Kidney epithelial cell (primary cell): ENCODE measurements at regions not wholly inside any gene's neighbourhood (a gene's known extent, or its start where the extent isn't known, plus 50 kb on each side); places are given as distances from the start of the nearest gene placed in this dataset.

Source experiments
- DNase-seq: peaks from one replicate; pipeline ENCODE4 v3.0.0-alpha.2; 2010; ENCODE audit warnings: low read depth
- H3K27me3 ChIP-seq: 2 replicates; pipeline ENCODE4 v1.6.0; 2011; ENCODE audit warnings: low read length; ENCODE audit not compliant: control insufficient read depth, insufficient read depth
- H3K36me3 ChIP-seq: 2 replicates; pipeline ENCODE4 v1.5.1; 2011; ENCODE audit warnings: low read length; ENCODE audit not compliant: control insufficient read depth, insufficient read depth
- H3K4me3 ChIP-seq: 2 replicates; pipeline ENCODE4 v1.5.1; 2011; ENCODE audit warnings: low read depth, mild to moderate bottlenecking, control low read depth, low read length
- CTCF ChIP-seq: IDR thresholded peaks from 2 replicates; pipeline ENCODE4 v1.5.1; 2011; ENCODE audit warnings: mild to moderate bottlenecking, moderate library complexity, low read length, control low read depth, inconsistent platforms; ENCODE audit not compliant: insufficient read depth, poor library complexity, severe bottlenecking

DNA sequence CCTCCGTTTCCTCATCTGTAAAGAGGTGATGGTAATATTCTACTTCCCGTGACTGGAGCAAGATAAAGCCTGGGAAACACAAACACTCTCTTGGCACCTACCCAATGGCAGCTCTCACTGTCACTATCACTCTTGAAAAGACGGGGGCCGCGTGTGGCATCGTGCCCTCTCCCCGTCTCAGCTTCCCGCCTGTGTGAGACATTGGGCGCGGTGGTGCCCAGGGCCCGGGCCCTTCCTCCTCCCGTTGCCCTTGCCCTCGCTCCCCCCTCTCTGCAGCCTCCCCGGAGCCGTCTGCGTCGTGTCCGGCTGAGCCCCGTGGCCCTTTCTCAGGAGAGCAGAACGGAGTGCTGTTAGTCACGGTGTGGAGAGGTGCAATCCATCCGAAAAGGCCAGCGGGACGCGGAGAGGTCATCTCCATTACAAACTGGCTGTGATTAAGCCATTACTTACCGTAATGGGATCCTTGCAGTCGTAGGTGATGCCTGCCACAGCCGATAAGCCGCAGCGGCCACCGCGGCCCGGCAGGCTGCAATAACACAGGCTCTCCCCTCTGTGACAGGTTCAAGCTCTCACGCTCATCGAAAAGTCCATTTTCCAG, 156.4 kb upstream of the ZC3H12A start:
- peaks cover 29% of the 10 kb centered on the region for H3K27me3 ChIP-seq

GRCh38 chr1:37318490-37318889, 155.9 kb upstream of the ZC3H12A start:
- H3K27me3 ChIP-seq, result peaks cover 29% of the 10 kb centered on the region
- no peak for TF ChIP-seq CTCF
- H3K36me3 ChIP-seq, result no peaks in the 10 kb centered on the region
- no peak overlapping the region for H3K4me3 ChIP-seq
- DNase-seq, result no peak

More for the DNA sequence above, 156.4 kb upstream of the ZC3H12A start:
- H3K36me3 ChIP-seq, result no peaks in the 10 kb centered on the region
- no peak for DNase-seq
- TF ChIP-seq CTCF, result no peak
- H3K4me3 ChIP-seq, result no peak overlapping the region

GRCh38 chr1:37319284-37319683, 155.1 kb upstream of the ZC3H12A start:
- no peak for TF ChIP-seq CTCF
- H3K27me3 ChIP-seq, result peaks cover 29% of the 10 kb centered on the region
- DNase-seq, result no peak

GRCh38 chr1:37323486-37324377, 150.6 kb upstream of the ZC3H12A start:
- Histone ChIP-seq H3K36me3 (no peaks in the 10 kb centered on the region), H3K27me3 (peaks cover 6% of the 10 kb centered on the region), H3K4me3 (no peak overlapping the region)
- DNase-seq, result no peak
- TF ChIP-seq CTCF, result peak; percentile 75

More at GRCh38 chr1:37319284-37319683, 155.1 kb upstream of the ZC3H12A start:
- Histone ChIP-seq H3K36me3 (no peaks in the 10 kb centered on the region), H3K4me3 (no peak overlapping the region)

GRCh38 chr1:37325010-37325409, 149.4 kb upstream of the ZC3H12A start:
- TF ChIP-seq CTCF, result no peak

More at GRCh38 chr1:37325010-37325409, 149.4 kb upstream of the ZC3H12A start:
- Histone ChIP-seq H3K27me3 (no peaks in the 10 kb centered on the region), H3K36me3 (no peaks in the 10 kb centered on the region), H3K4me3 (no peak overlapping the region)
- DNase-seq, result no peak
